Activated naive CD8-positive, alpha-beta T cell treated with anti-CD3 and anti-CD28 coated beads for 36 hours (primary cell): ENCODE measurements at regions not wholly inside any gene's neighbourhood (a gene's known extent, or its start where the extent isn't known, plus 50 kb on each side); places are given as distances from the start of the nearest gene placed in this dataset.
"Not testable (repeated sequence)": the region's sequence is repeated elsewhere in the genome, so short reads cannot be mapped to it uniquely, and the experiment has no call there.

Experiments
- DNase-seq: peaks from one replicate; pipeline ENCODE4 v3.0.0; 2021
- H3K27ac Mint-ChIP-seq: one replicate; pipeline ENCODE4 v1.8.0; 2022; ENCODE audit warnings: mild to moderate bottlenecking, moderate library complexity, mixed read lengths
- H3K27me3 Mint-ChIP-seq: one replicate; pipeline ENCODE4 v1.8.0; 2022; ENCODE audit warnings: mild to moderate bottlenecking, mixed read lengths
- H3K36me3 Mint-ChIP-seq: one replicate; pipeline ENCODE4 v1.8.0; 2021; ENCODE audit warnings: mild to moderate bottlenecking, mixed read lengths
- H3K4me1 Mint-ChIP-seq: one replicate; pipeline ENCODE4 v1.8.0; 2021; ENCODE audit warnings: mixed read lengths
- H3K4me3 Mint-ChIP-seq: one replicate; pipeline ENCODE4 v1.8.0; 2022; ENCODE audit warnings: mild to moderate bottlenecking, moderate library complexity, mixed read lengths
- H3K9me3 Mint-ChIP-seq: one replicate; pipeline ENCODE4 v1.8.0; 2022; ENCODE audit warnings: mixed read lengths

DNA sequence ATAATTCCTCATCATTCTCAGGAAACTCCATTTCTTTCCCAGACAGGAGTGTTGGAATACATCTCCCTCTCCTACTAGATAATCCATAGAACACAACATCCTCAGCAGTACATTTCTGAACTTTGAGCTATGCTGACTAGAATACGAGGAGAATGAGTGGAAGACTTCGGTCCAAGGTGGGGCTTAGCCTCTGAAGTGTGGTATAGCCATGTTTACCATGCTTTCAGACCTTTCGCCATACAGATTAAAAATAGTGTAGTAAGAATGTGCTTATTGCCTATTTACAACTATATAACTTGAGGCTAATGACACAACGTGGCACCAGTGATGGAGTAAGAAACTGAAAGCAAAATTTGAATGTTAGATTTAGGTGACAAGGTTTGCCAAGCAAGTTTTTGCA lies 184.5 kb upstream of the KRR1 start:
- Mint-ChIP-seq H3K36me3 (no peaks in the 10 kb centered on the region), H3K27me3 (peaks cover 3% of the 10 kb centered on the region), H3K4me1 (no peaks in the 10 kb centered on the region), H3K27ac (no peak overlapping the region), H3K9me3 (no peaks in the 10 kb centered on the region), H3K4me3 (no peak overlapping the region)
- DNase-seq: no peak

DNA sequence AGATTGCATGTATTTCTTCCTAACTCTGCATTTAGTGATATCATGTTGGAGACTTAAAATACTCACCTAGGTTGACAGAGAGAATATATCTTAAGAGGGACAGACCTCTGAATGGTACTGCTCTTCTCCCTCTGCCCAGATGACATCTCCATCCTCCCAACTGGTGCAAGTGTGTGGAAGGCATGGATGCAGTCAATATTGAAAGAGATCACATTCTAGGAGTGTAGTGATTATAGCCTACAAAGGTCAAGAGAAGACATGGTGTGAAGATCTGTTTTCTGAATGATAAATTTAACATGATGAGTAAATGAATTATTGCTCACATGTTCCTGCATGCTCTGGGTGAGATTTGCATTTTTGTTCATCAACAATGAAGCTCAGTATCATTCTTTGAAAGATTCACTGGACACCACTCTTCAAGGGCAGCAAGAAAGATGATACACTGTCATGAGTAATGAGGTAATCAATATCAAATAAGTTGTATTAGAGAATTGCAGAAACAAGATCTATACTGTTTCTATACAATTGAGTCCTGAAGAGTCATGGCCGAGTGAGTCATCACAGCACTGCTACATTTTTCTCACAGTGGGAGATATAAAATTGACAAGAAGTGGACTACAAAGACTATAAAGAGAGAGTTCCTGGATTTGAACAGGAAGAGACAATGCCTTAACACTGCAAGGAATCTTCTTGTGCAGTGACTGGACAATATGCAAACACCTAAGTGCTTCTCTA lies 183.3 kb upstream of the KRR1 start:
- no peaks in the 10 kb centered on the region for H3K4me1 Mint-ChIP-seq
- H3K36me3 Mint-ChIP-seq: no peaks in the 10 kb centered on the region
- H3K9me3 Mint-ChIP-seq: no peaks in the 10 kb centered on the region
- DNase-seq: no peak
- H3K27ac Mint-ChIP-seq: no peak overlapping the region
- H3K27me3 Mint-ChIP-seq: peaks cover 3% of the 10 kb centered on the region
- no peak overlapping the region for H3K4me3 Mint-ChIP-seq

DNA sequence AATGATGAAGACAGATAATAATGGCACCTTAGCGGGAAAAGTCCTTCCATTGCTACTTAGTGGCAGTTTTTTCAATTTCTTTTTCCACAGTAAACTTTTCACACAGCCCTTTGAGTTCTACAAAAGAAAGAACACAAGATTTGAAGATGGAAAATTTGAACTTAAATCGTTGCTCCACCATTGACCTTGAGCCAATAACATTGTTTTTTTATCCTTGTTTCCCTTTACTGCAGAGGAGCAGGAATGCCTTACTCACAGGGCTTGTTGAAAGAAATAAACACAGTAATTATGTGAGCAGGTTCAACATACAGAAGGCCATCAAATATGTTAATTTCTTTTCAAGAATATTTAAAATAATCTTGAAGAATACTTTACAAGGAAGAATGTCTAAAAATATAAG lies 181.5 kb upstream of the KRR1 start:
- Mint-ChIP-seq H3K27me3 (peaks cover 7% of the 10 kb centered on the region), H3K9me3 (no peaks in the 10 kb centered on the region), H3K4me3 (no peak overlapping the region), H3K36me3 (no peaks in the 10 kb centered on the region), H3K4me1 (no peaks in the 10 kb centered on the region), H3K27ac (no peak overlapping the region)
- DNase-seq: no peak

DNA sequence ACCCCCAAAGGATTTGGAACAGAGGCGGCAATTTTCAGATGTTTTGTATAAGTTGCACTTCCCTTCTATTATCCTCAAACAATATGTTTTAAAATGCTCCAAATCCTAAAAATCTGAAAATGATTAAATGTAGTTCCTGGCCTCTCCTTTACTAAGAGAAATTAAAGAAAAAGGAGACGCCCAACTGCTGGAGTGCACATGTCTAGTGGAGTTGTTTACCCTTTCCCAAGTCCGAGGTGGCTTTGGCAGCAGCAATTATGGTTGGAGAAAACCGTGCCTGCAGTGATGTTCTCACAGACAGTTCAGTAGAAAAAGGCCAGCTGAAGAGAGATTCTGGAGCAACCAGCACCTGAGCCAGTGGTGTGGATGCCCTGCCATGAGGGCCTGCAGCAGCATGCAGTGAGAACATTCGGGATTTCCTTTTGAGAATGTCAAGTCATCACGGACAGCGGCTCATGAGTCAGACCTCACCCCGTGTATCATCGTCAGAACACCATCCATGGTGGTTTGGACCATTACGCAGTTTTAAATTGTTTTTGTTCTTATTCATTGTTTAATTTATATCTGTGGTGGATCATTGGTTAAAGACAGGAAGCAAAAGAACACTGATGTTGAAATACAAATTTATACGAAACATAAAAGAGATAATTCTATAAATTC lies 179.0 kb upstream of the KRR1 start:
- Mint-ChIP-seq H3K36me3 (no peaks in the 10 kb centered on the region), H3K27me3 (peaks cover 11% of the 10 kb centered on the region), H3K9me3 (no peaks in the 10 kb centered on the region), H3K27ac (no peak overlapping the region), H3K4me1 (no peaks in the 10 kb centered on the region), H3K4me3 (no peak overlapping the region)
- no peak for DNase-seq

DNA sequence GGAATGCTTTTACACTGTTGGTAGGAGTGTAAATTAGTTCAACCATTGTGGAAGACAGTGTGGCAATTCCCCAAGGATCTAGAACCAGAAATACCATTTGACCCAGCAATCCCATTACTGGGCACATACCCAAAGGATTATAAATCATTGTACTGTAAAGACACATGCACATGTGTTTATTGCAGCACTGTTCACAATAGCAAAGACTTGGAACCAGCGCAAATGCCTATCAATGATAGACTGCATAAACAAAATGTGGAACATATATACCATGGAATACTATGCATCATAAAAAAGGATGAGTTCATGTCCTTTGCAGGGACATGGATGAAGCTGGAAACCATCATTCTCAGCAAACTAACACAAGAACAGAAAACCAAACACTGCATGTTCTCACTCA lies 174.8 kb upstream of the KRR1 start:
- H3K4me3 Mint-ChIP-seq, H3K9me3 Mint-ChIP-seq, H3K4me1 Mint-ChIP-seq, H3K27ac Mint-ChIP-seq, DNase-seq, H3K36me3 Mint-ChIP-seq: not testable (repeated sequence)
- peaks cover 11% of the 10 kb centered on the region for H3K27me3 Mint-ChIP-seq

DNA sequence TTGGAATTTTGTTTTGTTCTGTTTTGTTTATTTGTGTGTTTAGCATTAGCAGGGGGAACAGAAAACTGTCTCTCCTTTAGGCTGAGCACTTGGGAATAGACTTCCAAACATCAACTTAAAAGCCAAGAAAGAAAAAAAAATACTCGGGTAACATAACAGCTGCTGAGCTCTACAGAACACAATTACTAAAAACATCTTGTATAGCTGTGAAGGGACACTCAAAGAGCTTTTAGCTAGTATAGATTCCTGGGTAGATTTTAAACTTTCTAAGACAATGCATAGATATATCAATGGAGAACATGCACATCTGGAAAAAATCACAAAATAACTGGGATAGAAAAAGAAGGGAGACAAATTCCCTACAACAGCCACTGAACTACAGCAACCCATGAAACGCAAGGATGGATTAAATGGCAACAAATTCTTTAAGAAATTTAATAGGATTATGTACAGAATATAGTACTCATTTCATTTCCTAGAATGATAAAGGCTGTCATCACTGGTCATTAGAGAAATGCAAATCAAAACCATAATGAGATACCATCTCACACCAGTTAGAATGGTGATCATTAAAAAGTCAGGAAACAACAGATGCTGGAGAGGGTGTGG lies 174.3 kb upstream of the KRR1 start:
- Mint-ChIP-seq H3K27me3 (peaks cover 12% of the 10 kb centered on the region), H3K27ac (no peak overlapping the region), H3K4me1 (peaks cover 8% of the 10 kb centered on the region), H3K36me3 (no peaks in the 10 kb centered on the region), H3K4me3 (no peak overlapping the region), H3K9me3 (peaks cover 7% of the 10 kb centered on the region)
- no peak for DNase-seq

DNA sequence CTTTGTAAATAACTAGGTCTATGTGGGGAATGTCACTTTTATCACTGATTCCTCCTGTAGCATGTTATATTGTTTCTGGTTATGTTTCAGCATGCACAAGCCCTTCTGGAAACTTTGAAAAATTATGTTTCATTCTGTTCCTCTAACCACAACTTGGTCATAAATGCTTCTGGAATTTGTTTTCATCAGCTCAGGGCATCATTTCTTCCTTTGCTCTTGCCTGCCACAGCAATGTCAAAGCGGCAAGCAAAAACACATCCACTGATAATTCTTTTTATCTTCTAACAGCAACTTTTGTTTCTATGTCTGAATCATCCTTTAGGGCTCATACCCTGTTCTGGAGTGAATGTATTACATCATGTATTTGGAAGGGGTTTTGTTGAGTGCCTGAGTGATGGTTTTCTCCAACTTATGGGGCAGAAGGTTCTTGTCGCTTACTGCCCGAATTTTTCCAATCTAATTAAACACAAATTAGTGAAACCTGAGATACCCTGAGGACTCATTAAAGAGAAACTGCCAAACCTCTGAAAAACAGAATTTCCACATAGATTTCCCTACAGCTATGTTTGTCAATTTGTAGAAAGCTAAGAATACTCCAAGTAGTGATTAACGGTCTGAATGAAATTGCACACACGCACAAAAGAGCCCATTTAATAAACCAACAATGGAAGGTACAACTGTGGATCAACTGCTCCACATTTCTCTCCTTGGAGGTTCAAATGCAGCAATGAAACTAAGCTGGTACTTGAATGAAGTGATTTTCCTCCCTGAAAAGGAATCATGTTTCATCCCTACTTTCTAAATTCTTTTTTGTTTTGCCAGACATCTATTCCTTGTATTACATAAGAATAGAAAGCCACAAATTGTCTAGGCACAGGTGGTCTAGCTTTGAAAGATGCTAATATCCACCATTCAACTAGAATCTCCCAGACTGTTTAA lies 173.5 kb upstream of the KRR1 start:
- peaks cover 8% of the 10 kb centered on the region for H3K4me1 Mint-ChIP-seq
- H3K36me3 Mint-ChIP-seq: peaks cover under 1% of the 10 kb centered on the region
- H3K27ac Mint-ChIP-seq: peak overlapping the region; percentile 44
- H3K27me3 Mint-ChIP-seq: peaks cover 13% of the 10 kb centered on the region
- peaks cover 8% of the 10 kb centered on the region for H3K9me3 Mint-ChIP-seq
- DNase-seq: no peak
- H3K4me3 Mint-ChIP-seq: no peak overlapping the region

DNA sequence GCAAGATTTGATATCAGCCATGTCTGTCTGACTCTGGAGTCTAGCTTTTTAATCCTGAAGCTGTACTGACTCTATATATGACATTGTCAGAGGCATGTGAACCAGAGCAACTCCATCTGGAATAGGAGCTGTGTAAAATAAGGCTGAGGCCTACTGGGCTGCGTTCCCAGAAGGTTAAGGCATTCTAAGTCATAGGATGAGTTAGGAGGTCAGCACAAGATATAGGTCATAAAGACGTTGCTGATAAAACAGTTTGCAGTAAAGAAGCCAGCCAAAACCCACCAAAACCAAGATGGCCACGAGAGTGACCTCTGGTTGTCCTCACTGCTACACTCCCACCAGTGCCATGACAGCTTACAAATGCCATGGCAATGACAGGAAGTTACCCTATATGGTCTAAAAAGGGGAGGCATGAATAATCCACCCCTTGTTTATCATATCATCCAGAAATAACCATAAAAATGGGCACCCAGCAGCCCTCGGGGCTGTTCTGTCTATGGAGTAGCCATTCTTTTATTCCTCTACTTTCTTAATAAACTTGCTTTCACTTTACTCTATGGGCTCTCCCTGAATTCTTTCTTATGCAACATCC lies 172.7 kb upstream of the KRR1 start:
- H3K4me3 Mint-ChIP-seq, H3K9me3 Mint-ChIP-seq, H3K4me1 Mint-ChIP-seq, H3K36me3 Mint-ChIP-seq, DNase-seq: not testable (repeated sequence)
- Mint-ChIP-seq H3K27ac (peak overlapping the region; percentile 44), H3K27me3 (peaks cover 12% of the 10 kb centered on the region)

DNA sequence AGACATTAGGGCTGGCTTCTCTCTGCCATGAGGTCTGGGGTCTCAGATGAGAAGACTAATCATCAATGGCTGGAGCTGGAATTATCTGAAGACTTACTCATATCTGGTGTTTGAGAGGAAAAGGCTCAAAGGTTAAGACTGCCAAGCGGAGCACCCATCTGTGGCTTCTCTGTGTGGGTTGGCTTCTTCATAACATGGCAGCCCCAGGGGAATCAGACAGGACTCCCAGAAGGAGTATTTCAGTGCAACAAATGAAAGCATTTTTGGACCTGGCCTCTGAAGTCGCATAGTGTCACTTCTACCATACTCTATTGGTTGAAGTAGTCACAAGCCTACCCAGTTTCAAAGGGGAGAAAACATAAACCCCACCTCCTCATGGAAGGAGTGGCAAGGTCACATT lies 171.8 kb upstream of the KRR1 start:
- Mint-ChIP-seq H3K4me3 (no peak overlapping the region), H3K27ac (no peak overlapping the region), H3K36me3 (peaks cover 2% of the 10 kb centered on the region), H3K27me3 (peaks cover 12% of the 10 kb centered on the region), H3K4me1 (peaks cover 8% of the 10 kb centered on the region), H3K9me3 (peaks cover 9% of the 10 kb centered on the region)
- no peak for DNase-seq

DNA sequence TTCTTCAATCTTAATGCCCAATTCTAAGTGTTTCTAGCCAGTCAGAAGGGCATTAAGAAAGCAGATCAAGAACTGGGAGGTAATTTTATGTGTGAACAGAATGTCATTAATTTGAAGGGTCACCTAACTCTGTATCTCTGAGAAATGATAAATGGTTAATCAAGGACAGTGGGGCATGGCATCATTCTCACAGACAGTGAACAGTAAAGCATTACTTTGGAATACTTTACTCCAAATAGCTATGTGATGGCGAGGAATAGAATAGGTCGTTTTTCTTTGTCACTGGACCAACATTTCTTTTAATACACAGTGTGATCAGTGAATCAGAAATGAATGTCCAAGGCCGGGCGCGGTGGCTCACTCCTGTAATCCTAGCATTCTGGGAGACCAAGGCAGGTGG lies 166.1 kb upstream of the KRR1 start:
- no peaks in the 10 kb centered on the region for H3K4me1 Mint-ChIP-seq
- peaks cover 2% of the 10 kb centered on the region for H3K36me3 Mint-ChIP-seq
- no peak overlapping the region for H3K4me3 Mint-ChIP-seq
- no peak for DNase-seq
- H3K27me3 Mint-ChIP-seq: peaks cover 7% of the 10 kb centered on the region
- no peak overlapping the region for H3K27ac Mint-ChIP-seq
- H3K9me3 Mint-ChIP-seq: peaks cover 9% of the 10 kb centered on the region

DNA sequence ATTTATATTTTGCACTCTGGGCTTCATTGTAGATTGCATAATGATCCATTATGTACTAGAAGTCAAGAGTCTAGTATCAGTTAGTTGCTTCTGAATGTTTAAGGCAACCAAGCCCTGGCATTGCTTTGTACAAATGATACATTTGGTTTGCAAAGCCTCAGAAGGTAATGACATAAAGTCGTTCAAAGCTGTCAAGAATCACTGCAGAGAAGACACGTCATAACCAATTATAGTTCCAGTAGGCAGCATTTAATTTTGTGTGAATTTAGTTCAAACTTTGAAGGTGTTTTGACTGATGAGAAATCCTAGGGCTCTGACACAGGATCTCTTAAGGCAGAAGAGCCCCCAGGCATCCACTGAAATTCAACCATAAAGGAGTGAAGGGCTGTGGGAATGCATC lies 163.0 kb upstream of the KRR1 start:
- no peak overlapping the region for H3K4me3 Mint-ChIP-seq
- H3K36me3 Mint-ChIP-seq: no peaks in the 10 kb centered on the region
- H3K9me3 Mint-ChIP-seq: no peaks in the 10 kb centered on the region
- H3K4me1 Mint-ChIP-seq: peaks cover 3% of the 10 kb centered on the region
- no peak overlapping the region for H3K27ac Mint-ChIP-seq
- no peak for DNase-seq
- no peaks in the 10 kb centered on the region for H3K27me3 Mint-ChIP-seq

DNA sequence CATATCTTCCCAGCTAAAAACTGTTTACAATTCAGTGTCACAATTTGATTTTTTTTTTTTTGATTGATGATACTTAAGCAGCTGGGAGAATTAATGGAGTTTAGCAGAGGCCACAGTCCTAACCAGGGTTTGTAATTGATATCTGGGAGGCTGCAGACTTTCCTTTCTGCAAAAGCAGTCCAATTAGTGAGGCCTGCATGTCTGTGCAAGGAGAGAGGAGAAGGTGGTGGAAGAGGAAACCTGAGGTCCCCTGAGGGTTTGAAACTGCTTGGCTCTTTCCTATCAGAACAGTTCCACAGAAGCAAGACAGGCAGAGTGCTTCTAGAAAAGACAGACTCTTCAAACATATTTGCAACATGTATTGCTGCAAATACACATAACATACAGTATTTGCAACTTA lies 160.8 kb upstream of the KRR1 start:
- no peaks in the 10 kb centered on the region for H3K9me3 Mint-ChIP-seq
- no peaks in the 10 kb centered on the region for H3K27me3 Mint-ChIP-seq
- DNase-seq: no peak
- H3K27ac Mint-ChIP-seq: no peak overlapping the region
- H3K4me1 Mint-ChIP-seq: peaks cover 3% of the 10 kb centered on the region
- H3K4me3 Mint-ChIP-seq: no peak overlapping the region
- no peaks in the 10 kb centered on the region for H3K36me3 Mint-ChIP-seq

DNA sequence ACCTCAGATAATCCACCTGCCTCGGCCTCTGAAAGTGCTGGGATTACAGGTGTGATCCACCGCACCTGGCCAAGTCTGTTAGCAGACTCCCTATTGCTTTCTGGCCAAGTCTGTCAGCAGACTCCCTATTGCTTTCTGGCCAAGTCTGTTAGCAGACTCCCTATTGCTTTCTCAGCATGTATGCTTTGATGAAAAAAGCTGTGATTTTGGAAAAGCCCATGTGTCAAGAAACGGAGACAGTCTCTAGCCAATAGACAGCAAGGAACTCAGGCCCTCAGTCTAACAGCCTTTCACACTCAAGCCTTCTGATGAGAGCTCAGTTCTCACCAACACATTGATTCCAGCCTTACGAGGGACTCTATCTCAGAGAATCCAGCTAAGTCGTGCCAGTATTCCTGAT lies 158.8 kb upstream of the KRR1 start:
- H3K4me3 Mint-ChIP-seq: no peak overlapping the region
- peaks cover 3% of the 10 kb centered on the region for H3K4me1 Mint-ChIP-seq
- H3K27ac Mint-ChIP-seq: no peak overlapping the region
- no peaks in the 10 kb centered on the region for H3K27me3 Mint-ChIP-seq
- H3K9me3 Mint-ChIP-seq: no peaks in the 10 kb centered on the region
- no peaks in the 10 kb centered on the region for H3K36me3 Mint-ChIP-seq
- no peak for DNase-seq

DNA sequence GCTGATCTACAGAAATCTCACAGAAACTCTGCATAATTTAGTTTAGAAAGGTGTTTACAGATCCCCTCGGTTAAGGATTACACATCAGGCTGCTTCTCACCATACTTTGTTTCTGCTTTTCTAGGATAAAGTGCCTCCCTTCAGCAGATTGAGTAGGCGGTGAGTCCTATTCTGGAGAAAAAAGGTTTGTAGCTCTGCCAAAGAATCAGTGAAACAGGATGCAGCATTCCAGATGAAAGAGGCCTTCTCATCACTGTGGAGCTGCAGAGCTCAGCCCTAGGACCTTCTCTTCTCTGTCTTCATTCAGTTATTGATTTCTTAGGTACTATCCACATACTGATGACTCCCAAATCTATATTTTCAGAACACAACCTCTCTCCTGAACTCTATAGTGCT lies 155.5 kb upstream of the KRR1 start:
- H3K4me1 Mint-ChIP-seq: peaks cover 2% of the 10 kb centered on the region
- no peaks in the 10 kb centered on the region for H3K9me3 Mint-ChIP-seq
- no peak for DNase-seq
- H3K4me3 Mint-ChIP-seq: no peak overlapping the region
- H3K27me3 Mint-ChIP-seq: peaks cover 4% of the 10 kb centered on the region
- no peaks in the 10 kb centered on the region for H3K36me3 Mint-ChIP-seq
- H3K27ac Mint-ChIP-seq: no peak overlapping the region
